ENCODE measurements at regions not wholly inside any gene's neighbourhood (a gene's known extent, or its start where the extent isn't known, plus 50 kb on each side); places are given as distances from the start of the nearest gene placed in this dataset.

DNA sequence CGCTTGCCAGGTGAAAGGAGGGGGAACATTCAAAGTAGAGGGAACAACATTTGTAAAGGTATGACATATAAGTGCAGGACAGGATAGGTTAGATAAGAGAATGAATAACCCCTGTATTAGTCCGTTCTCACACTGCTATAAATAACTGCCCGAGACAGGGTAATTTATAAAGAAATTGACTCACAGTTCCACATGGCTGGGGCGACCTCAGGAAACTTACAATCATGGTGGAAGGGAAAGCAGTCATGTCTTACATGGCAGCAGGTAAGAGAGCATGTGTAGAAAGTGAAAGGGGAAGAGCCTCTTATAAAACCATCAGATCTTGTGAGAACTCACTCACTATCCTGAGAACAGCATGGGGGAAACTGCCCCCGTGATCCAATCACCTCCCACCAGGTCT lies 223.8 kb downstream of the SOX9 start:
- DNase-seq = no peak

GRCh38 chr17:72345088-72345487 lies 224.3 kb downstream of the SOX9 start:
- no peak for DNase-seq

GRCh38 chr17:72345536-72345935 lies 224.7 kb downstream of the SOX9 start:
- DNase-seq = no peak

- DNase-seq = no peak
These were observed 225.5 kb downstream of the SOX9 start for GRCh38 chr17:72346306-72346705.

GRCh38 chr17:72349011-72349410 lies 228.2 kb downstream of the SOX9 start:
- no peak for DNase-seq

GRCh38 chr17:72349491-72349995 lies 228.7 kb downstream of the SOX9 start:
- peak; percentile 58 to 93 for DNase-seq

DNA sequence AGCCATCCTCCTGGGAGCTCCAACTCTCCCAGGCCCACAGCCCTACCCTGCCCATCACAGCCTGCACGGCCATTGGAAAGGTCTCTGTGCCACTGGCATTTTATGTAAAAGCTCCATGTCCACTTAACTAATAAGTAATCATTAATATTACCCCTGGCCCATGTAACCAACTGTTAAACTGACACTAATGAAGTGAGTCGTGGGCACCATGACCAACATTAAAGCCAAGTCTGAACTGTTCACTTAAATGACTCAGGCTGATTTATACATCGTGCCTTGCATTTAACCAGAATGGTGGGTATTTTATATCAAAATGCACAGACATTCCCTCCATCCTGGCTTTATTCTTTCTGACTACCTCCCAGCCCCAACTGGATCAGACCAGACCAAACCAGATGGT lies 229.3 kb downstream of the SOX9 start:
- DNase-seq = no peak

DNA sequence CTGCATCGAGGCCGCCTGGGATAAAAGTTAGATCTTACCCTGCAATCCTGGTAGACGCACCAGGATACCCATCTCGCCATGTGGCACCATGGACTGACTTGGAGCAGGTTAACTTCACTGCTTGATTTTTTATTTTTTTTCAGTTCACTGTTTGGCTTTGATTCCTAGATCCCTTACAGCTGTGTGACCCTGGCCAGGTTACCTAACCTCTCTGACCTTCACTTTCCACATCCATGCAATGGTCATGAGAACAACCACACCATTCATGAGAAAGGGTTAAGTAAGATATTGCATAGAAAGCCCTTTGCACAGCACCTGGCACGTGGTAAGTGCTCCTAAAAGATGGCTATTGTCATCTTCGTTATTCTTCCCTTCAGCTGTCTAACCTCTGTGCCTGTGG lies 230.5 kb downstream of the SOX9 start:
- DNase-seq = no peak

DNA sequence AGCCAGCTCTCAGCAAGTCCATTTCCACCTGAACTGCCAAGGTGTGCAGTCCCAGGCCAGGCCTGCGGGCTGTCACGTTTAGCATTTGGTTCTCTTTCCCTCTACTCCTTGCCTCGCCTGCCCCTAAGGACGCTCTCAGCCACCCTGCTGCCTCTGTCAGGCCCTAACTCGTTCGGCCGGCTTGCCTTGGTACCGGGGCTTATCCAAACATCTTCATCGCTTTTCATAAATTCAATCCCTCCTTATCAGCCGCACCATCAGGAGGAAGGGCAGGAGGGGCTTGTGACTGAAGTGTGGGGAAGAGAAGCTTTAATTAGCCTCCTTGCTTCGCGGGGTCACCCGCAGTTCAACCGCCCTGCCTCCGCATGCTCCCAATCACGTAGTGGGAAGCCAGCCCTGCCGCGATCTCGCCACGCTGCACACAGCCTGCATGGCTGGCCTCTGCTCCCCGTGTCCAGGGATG lies 231.1 kb downstream of the SOX9 start:
- no peak for DNase-seq

GRCh38 chr17:72353502-72353901 lies 232.7 kb downstream of the SOX9 start:
- no peak for DNase-seq

DNA sequence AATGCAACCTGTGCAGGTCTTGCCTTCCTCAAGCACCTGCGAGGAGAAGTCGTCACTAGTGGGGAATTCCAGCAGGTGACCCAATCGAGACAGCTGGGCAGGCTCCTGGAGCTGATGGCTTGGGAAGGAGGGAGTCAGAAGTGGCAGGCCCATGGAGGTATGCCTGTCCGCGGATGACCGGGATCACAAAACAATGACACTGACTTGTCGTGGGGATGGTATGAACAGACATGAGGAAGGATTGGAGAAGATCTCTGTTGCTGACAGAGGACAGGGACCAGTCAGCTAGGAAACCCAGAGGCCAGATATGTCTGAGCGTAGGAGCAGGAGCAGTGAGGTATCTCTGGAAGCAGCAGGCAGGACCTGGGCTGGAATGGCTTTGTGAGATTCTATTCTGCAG lies 233.3 kb downstream of the SOX9 start:
- DNase-seq = no peak

DNA sequence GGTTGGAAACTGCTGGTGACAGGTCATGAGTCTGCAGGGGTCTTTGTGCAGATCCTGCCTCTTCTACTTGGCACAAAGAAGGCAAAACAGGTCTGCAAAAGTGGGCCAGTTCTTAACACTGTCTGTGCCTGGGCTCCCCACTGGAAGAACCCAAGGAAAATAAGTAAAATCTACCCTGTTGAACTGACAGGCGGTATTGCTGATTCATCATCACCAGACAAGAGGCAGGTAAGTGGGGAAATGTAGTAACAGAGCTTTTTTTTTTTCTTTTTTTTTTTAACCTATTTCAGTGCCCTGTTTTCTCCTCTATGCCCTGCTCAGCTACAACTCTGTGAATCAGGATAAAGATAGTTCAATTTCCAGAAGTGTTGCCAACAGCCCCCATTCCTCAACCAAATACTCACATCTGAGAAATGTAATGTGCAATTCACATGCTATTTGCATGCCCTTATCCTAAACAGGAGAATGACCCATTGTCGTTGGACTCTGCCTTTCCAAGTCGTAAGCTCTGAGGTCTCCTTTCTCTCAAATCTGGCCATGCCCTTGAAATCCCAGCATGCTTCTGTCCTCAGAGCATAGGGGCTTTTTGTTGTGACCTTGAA lies 237.0 kb downstream of the SOX9 start:
- no peak for DNase-seq

DNA sequence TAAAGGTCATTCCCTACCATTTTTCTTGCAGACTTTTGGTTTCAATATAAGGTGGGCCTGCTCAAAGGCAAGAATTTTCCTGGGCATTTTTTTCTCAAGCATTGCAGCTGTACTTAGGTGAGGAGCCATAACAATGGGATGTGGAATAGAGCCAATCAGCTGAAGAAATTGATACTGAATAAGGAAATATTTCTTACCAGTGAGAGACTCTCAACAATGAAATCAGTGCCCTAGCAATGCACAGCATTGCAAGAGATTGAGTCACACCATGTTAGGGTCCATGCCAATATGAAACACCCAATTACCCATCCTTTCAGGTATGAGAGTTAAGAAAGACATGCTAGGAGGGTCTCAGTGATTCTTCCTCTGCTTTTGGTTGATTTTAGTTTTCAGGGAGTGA lies 237.6 kb downstream of the SOX9 start:
- no peak for DNase-seq

- DNase-seq = no peak
These were observed 238.5 kb downstream of the SOX9 start for GRCh38 chr17:72359274-72359673.

GRCh38 chr17:72359811-72360210 lies 239.0 kb downstream of the SOX9 start:
- no peak for DNase-seq

GRCh38 chr17:72360386-72360940 lies 239.6 kb downstream of the SOX9 start:
- DNase-seq = no peak

GRCh38 chr17:72361892-72362291 lies 241.1 kb downstream of the SOX9 start:
- no peak for DNase-seq

DNA sequence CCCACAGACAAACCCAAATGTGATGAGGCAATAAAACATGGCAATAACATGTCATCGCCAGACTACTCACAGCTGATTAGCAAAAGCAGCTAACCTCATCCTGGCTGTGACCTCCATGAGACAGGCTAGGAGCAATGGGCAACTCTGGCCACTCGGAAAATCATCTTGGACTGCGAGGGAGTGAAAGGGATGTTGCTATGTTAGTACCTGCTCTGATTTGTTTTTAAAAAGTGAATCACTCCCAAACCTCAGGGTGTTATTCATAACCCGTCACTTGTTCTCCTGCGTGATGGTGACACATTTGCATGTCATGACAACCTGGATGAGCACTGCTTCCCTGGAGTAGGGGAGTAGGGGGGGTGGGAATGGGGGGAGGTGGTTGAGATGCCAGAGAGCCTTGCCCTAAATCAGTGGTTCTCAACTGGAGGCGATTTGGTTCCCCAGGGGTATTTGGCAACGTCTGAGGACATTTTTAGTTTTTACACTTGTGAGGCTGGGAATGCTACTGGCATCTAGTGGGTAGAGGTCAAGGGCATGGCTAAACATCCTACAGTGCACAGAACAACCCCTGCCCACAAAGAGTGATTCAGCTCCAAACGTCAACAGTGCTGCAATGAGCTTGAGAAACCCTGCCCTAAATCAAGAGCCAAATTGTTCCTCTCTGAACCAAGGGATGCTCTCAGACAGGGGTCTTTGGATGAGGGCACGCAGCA lies 241.7 kb downstream of the SOX9 start:
- no peak for DNase-seq

GRCh38 chr17:72363089-72363610 lies 242.3 kb downstream of the SOX9 start:
- no peak for DNase-seq

DNA sequence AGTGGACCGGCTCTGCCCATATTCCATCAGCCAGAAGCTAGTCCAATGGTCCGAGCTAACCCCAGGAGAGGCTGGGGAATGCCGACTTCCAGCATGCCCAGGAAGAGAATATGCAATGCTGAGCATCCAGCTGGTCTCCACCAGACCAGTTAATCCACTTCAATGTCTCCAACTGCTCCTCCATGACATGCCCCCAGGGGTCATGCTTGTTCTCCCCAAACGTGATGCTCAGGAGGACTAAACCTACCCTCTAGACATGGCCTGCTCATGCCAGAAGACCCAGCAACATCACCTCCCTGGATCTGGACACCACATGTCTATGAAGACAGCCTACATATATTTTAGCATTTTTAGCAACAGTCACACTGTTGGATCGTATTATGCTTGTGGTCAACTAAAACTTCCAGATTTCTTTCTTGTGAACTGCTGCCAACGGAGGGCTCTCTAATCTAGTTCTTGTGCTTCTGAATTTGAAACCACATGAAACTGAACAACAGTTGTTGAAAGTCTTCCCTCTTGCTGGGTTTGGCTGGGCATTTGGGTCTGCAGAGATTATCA lies 245.1 kb downstream of the SOX9 start:
- DNase-seq = no peak

DNA sequence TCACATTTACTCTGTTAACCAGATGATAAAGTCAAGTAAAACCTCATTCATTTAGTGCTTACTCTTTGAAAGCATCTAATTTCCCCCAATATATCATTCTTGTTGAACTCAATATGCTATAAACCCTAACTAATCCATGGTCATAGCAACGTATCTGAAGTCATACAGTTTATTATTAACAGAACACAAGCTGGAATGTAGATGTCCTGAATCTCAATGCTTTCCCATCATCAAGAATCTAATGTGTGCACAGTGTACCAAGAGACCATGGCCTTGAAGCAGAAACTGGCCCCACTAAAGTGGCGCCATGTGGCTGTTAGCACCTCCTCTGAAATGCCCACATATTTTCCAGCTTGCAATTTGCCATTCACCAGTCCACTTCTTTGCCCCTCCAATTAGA lies 245.8 kb downstream of the SOX9 start:
- no peak for DNase-seq

DNA sequence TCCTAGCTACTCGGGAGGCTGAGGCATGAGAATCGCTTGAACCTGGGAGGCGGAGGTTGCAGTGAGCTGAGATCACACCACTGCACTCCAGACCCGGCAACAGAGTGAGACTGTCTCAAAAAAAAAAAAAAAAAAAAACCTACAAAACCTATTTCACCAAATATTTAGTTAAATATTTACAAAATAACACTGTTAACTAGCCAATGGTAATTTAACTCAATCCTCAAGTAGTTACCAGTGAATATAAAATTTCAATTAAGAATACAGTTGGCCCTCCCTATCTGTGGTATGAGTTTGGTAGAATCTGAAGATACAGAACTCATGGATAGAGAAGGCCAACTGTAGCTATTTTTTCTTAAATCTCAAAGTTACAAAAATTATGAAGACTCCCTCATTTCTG lies 247.4 kb downstream of the SOX9 start:
- no peak for DNase-seq

- no peak for DNase-seq
These were observed 248.5 kb downstream of the SOX9 start for GRCh38 chr17:72369366-72369765.

DNA sequence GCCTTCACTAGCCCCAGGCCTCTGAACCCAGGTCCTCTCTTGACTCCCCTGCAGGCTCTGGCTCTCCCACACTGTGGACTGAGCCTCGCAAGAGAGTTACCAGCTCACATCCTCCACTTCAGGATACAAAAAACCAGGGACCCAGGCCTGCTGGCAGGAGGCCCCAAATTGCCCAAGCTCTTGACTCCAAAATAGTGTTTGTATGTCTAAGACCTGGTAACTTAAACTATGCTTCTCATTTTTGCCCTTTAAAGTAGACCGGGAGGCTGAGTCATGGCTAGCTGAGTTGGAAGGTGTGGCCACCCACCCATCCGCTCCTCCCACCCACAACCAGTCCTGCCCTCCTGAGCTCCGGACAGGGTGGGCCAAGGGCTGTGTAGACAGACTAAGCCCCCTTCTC lies 250.0 kb downstream of the SOX9 start:
- DNase-seq = no peak

All from NCI-H446 (cell line).